PC-9 (cell line): ENCODE measurements at regions not wholly inside any gene's neighbourhood (a gene's known extent, or its start where the extent isn't known, plus 50 kb on each side); places are given as distances from the start of the nearest gene placed in this dataset.

Experiments used
- CTCF ChIP-seq: fragments of 200-600 bp; sonication (generic); conservative IDR thresholded peaks from 2 replicates; pipeline ENCODE4 v1.6.1; 2017; ENCODE audit warnings: mixed run types, antibody characterized with exemption, mild to moderate bottlenecking, moderate library complexity
- EZH2 ChIP-seq: fragments of 200-600 bp; sonication (generic); IDR thresholded peaks from 2 replicates; pipeline ENCODE4 v1.8.0; 2017; ENCODE audit warnings: antibody characterized with exemption, low read depth

- TF ChIP-seq EZH2 (no peak), CTCF (no peak)
Measured at GRCh38 chr4:67040315-67040714, 505.0 kb downstream of the CENPC start.
